Heart right ventricle (tissue), 16 donors: ENCODE measurements at regions not wholly inside any gene's neighbourhood (a gene's known extent, or its start where the extent isn't known, plus 50 kb on each side); places are given as distances from the start of the nearest gene placed in this dataset.

Experiments used
- ATAC-seq, 8 donors: fragments of 200-7000 bp; cut with Tn5 transposase; one replicate each; pipeline ENCODE4 v1.9.1; 2020; ENCODE audit warnings: mild to moderate bottlenecking in 8 of 8, moderate library complexity in 8 of 8, moderate number of reproducible peaks in 1 of 8
- DNase-seq, 2 donors: peaks; one replicate each; pipeline ENCODE4 v3.0.0-alpha.2; 2020
- H3K27ac ChIP-seq, 10 donors: fragments of 200-600 bp; sonication (generic) in 2 of 10; one replicate each; pipeline versions ENCODE4 v1.5.0 to v1.8.0; 2020 to 2022; ENCODE audit warnings: mild to moderate bottlenecking in 3 of 10
- H3K27me3 ChIP-seq, 7 donors: fragments of 200-600 bp; one replicate each; pipeline ENCODE4 v1.8.0; 2021 to 2022; ENCODE audit warnings: mild to moderate bottlenecking in 2 of 7
- H3K36me3 ChIP-seq, 9 donors: fragments of 200-600 bp; sonication (generic) in 1 of 9; one replicate each; pipeline versions ENCODE4 v1.5.0 to v1.8.0; 2020 to 2022; ENCODE audit warnings: mild to moderate bottlenecking in 2 of 9
- H3K4me1 ChIP-seq, 9 donors: fragments of 200-600 bp; sonication (generic) in 1 of 9; one replicate each; pipeline versions ENCODE4 v1.5.0 to v1.8.0; 2020 to 2022; ENCODE audit warnings: mild to moderate bottlenecking in 4 of 9
- H3K4me3 ChIP-seq, 10 donors: fragments of 200-600 bp; sonication (generic) in 2 of 10; one replicate each; pipeline versions ENCODE4 v1.5.0 to v1.8.0; 2020 to 2022; ENCODE audit warnings: mild to moderate bottlenecking in 7 of 10, moderate library complexity in 2 of 10
- H3K9me3 ChIP-seq, 11 donors: fragments of 200-600 bp in 10 of 11; sonication (generic) in 2 of 11; one replicate each; pipeline versions ENCODE4 v1.5.0 to v1.8.0; 2013 to 2022; ENCODE audit warnings: mild to moderate bottlenecking in 2 of 11, control low read depth in 1 of 11, moderate library complexity in 1 of 11
- CTCF ChIP-seq, 9 donors: fragments of 200-600 bp; sonication (generic) in 2 of 9; IDR thresholded peaks; one replicate each; pipeline versions ENCODE4 v1.5.0 to v1.8.0; 2021 to 2022; ENCODE audit warnings: antibody characterized with exemption in 9 of 9, mild to moderate bottlenecking in 5 of 9, moderate library complexity in 1 of 9
- WGBS, 2 donors: extraction: QIAGEN DNeasy Blood & Tissue Kit; methylation state at CpG; one replicate each; pipeline ENCODE4 v1.1.7; 2013; ENCODE audit warnings: inconsistent platforms in 1 of 2; 5-methylcytosine and 5-hydroxymethylcytosine counted together
- intact Hi-C, 10 donors: fragments of 100-400 bp; cut with DNase I; formaldehyde crosslinking; loops; one replicate each; pipeline versions ENCODE4 v1.11.1 to v1.14.2; 2022
- donor health status: Arrhythmogenic right ventricular cardiomyopathy.
- donor health status: ischemic (EF 13 %, LVEDD 7.1; RV severe dilation, severe dysfunction).
- donor health status: healthy with polysubstance abuse.
- donor health status: DM: no; HTN: yes; CAD: no.
- donor health status: DM: no; HTN: no; CAD: no.
- donor health status: ischemic (EF 25% LVEDD 6.9; RV normal size, moderate dysfunction).
- donor health status: ischemic (EF 25% LVEDD 5.7; RV mildly dilated, moderate dysfunction).
- donor health status: healthy.
- donor health status: DM: yes; HTN: yes; CAD: no.
- donor health status: Ischemic cardiomyopathy.
- donor health status: ischemic (EF 35%, LVEDD 5.7; RV mildly dilated, moderate dysfunction).
- donor health status: nonischemic (EF 11% LVEDD 7.7; RV severe dilation, severe dysfunction).
- donor health status: DM: yes; HTN: yes; CAD: no.
- donor health status: PGD.
- donor health status: ischemic (EF 29% LVEDD 5.4; RV normal size, mild dysfunction).
- donor health status: nonischemic (EF 23%, LVEDD 6.1; RV moderate dilation, normal function).

DNA sequence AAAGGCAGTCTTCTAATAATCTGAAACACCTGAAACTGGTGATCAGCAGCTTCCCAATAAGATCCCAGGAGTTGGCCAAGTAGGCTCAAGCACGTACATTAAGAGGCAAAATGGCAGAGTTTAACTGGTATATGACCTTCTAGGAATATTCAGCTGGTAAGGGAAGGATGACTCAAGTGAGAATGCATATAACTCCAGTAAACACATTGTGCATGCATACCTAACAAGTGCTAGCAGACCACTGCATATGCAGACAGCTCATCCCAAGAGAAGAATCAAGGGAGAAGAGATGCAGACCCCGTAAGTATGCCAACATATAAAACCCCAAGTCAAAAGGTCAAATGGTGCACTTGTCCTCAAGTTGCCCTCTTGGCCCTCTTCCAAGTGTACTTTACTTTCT is 73.0 kb upstream of the ZRANB2 start:
- Histone ChIP-seq H3K36me3 (no peaks in the 10 kb centered on the region), H3K4me1 (no peaks in the 10 kb centered on the region), H3K27me3 (no peaks in the 10 kb centered on the region), H3K27ac (no peak overlapping the region), H3K4me3 (no peak overlapping the region), H3K9me3 (peaks cover 0 to 33% (median 0%) of the 10 kb centered on the region in 11 donors)
- DNase-seq (no peak), ATAC-seq (no peak)
- no peak for TF ChIP-seq CTCF (IDR thresholded peaks at IDR 0.05)
- 80 to 90% methylated on average over 2 of the region's 2 CpGs for WGBS, 2 donors
- intact Hi-C loops = no loop called here

GRCh38 chr1:71147637-71148360 is 67.0 kb upstream of the ZRANB2 start:
- 63 to 68% methylated on average over 4 of the region's 4 CpGs for WGBS, 2 donors
- intact Hi-C loops = no loop called here
- no peaks in the 10 kb centered on the region for H3K27me3 ChIP-seq
- no peaks in the 10 kb centered on the region for H3K36me3 ChIP-seq
- no peak overlapping the region for H3K27ac ChIP-seq
- no peak overlapping the region for H3K4me3 ChIP-seq
- no peak for TF ChIP-seq CTCF (IDR thresholded peaks at IDR 0.05)
- H3K9me3 ChIP-seq = peaks cover 0 to 39% (median 0%) of the 10 kb centered on the region in 11 donors
- H3K4me1 ChIP-seq = no peaks in the 10 kb centered on the region
- no peak for DNase-seq
- no peak for ATAC-seq

DNA sequence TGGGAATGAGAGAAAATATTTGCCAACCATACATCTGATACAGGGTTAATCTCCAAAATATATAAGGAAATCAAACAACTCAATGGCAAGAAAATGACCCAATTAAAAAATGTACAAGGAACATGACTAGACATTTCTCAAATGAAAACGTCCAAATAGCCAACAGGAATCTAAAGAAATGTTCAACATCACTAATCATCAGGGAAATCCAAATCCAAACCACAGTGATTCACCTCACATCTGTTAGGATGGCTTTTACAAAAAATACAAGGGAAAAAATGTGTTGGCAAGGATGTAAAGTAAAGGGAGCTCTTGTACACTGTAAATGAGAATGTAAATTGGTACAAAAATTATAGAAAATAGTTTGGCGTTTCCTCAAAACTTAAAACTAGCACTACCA is 54.7 kb upstream of the ZRANB2 start:
- no peak for ATAC-seq
- no peak for TF ChIP-seq CTCF (IDR thresholded peaks at IDR 0.05)
- no peak for DNase-seq
- Histone ChIP-seq H3K4me1 (no peaks in the 10 kb centered on the region), H3K36me3 (no peaks in the 10 kb centered on the region), H3K27me3 (no peaks in the 10 kb centered on the region), H3K4me3 (no peak overlapping the region), H3K27ac (no peak overlapping the region), H3K9me3 (peaks cover 0 to 62% (median 32%) of the 10 kb centered on the region in 11 donors)
- intact Hi-C loops = no loop called here
- WGBS, 2 donors = 69 to 70% methylated on average over 2 of the region's 2 CpGs
